ENCODE measurements at regions not wholly inside any gene's neighbourhood (a gene's known extent, or its start where the extent isn't known, plus 50 kb on each side); places are given as distances from the start of the nearest gene placed in this dataset.

DNA sequence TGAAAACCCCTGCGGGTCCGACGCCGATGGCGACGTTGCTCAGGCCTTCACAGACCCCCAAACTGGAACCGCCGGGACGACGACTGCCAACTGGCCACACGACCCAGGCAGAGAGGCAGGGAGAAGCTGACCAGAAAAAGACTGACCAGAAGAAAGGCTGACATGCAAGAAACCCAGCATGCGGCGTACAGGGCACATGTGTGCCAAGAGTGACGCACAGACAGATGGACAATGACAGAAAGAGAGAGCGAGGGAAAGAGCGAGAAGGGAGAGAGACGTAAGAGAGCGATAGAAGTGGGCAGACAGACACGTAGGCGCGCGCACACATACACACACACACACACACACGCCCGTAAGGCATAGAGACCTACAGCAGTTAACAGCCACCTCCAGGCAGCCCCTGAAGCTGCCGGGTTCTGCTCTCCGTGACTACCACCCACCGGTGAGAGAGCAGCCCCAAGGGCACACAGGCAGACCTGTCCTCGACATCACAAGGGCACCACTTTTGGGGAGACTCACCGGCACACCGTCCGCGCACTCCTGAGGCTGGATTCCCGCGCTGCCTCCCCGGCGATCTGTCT lies 67.2 kb upstream of the ZNF527 start:
- DNase-seq = no peak
- Histone ChIP-seq H3K4me1 (peaks cover 0 to 4% of the 10 kb centered on the region in 2 donors), H3K36me3 (no peaks in the 10 kb centered on the region), H3K9me3 (no peaks in the 10 kb centered on the region), H3K27me3 (no peaks in the 10 kb centered on the region), H3K4me3 (replicated peaks in 1 of 3) (peak overlapping the region in 2 of 3 donors; percentile 27 to 39), H3K27ac (peak overlapping the region in 1 of 3 donors; percentile 44)
- TF ChIP-seq, protein P1, sequence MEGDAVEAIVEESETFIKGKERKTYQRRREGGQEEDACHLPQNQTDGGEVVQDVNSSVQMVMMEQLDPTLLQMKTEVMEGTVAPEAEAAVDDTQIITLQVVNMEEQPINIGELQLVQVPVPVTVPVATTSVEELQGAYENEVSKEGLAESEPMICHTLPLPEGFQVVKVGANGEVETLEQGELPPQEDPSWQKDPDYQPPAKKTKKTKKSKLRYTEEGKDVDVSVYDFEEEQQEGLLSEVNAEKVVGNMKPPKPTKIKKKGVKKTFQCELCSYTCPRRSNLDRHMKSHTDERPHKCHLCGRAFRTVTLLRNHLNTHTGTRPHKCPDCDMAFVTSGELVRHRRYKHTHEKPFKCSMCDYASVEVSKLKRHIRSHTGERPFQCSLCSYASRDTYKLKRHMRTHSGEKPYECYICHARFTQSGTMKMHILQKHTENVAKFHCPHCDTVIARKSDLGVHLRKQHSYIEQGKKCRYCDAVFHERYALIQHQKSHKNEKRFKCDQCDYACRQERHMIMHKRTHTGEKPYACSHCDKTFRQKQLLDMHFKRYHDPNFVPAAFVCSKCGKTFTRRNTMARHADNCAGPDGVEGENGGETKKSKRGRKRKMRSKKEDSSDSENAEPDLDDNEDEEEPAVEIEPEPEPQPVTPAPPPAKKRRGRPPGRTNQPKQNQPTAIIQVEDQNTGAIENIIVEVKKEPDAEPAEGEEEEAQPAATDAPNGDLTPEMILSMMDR (IDR thresholded peaks at IDR 0.05) = no peak
- no peak for TF ChIP-seq POLR2A (IDR thresholded peaks at IDR 0.05)
- 61 to 67% methylated on average over 35 of the region's 36 CpGs for WGBS, 2 donors
- intact Hi-C loops (cut with DNase I) = no loop called here

GRCh38 chr19:37304190-37304883 lies 66.6 kb upstream of the ZNF527 start:
- Histone ChIP-seq H3K27ac (peak overlapping the region in 1 of 3 donors; percentile 44), H3K9me3 (no peaks in the 10 kb centered on the region), H3K36me3 (no peaks in the 10 kb centered on the region), H3K4me1 (peaks cover 0 to 4% of the 10 kb centered on the region in 2 donors), H3K27me3 (no peaks in the 10 kb centered on the region), H3K4me3 (replicated peaks in 1 of 3) (peak overlapping the region in 2 of 3 donors; percentile 27 to 39)
- intact Hi-C loops (cut with DNase I) = no loop called here
- peak; percentile 64 to 65 for DNase-seq
- TF ChIP-seq, protein P1 (IDR thresholded peaks at IDR 0.05) = no peak
- TF ChIP-seq POLR2A (IDR thresholded peaks at IDR 0.05) = peak; percentile 28 to 59
- WGBS, 2 donors = 52 to 64% methylated on average over 35 to 43 of the region's 44 CpGs

DNA sequence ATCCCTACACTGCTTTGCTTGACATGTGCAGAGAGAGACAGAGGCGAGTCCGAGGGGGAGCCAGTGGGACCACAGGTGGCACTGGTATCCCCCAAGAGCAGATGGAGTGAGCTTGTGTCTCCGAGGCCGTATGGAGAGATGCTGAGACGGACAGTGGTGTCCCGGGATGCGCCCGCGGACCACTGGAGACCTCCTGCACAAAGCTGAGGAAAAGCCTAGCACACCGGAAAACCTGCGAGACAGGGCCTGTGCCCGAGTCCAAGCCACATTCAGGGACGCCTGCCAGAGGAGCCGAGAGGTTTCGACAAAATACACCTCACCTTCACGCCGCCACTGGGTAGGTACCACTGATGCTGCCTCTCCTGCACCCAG lies 66.0 kb upstream of the ZNF527 start:
- Histone ChIP-seq H3K27me3 (no peaks in the 10 kb centered on the region), H3K27ac (no peak overlapping the region), H3K36me3 (no peaks in the 10 kb centered on the region), H3K4me1 (peaks cover 0 to 4% of the 10 kb centered on the region in 2 donors), H3K4me3 (replicated peaks in 1 of 3) (no peak overlapping the region), H3K9me3 (no peaks in the 10 kb centered on the region)
- DNase-seq = no peak
- intact Hi-C loops (cut with DNase I) = no loop called here
- 95 to 98% methylated on average over 14 to 17 of the region's 17 CpGs for WGBS, 2 donors
- TF ChIP-seq POLR2A (IDR thresholded peaks at IDR 0.05) = no peak
- TF ChIP-seq, protein P1 (IDR thresholded peaks at IDR 0.05) = no peak

DNA sequence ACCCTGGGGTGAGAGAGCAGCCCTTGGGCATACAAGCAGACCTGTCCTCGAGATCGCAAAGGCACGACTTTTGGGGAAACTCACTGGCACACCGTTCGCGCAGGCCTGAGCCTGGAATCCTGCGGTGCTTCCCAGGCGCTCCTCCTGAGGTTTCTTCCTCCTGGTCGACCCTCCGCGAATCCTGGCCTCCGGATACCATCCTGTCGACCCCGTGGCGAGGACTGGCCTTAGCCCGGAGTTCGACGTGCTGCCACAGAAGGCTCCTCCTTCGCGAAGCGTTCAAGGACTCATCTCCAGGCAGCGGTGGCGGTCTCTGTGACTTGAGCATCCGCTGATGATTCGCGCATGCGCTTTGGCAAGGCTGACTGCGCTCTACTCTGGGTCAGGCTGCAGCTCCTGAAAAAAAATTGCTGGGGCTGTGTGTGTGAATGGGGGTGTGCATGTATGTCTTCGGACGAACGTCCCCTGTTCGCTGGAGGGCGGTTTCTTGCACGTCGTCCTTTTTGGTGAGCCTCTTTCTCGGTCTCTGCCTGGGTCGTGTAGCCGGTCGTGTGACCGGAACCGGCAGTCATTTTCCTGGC lies 64.4 kb upstream of the ZNF527 start:
- H3K27ac ChIP-seq = no peak overlapping the region
- no peaks in the 10 kb centered on the region for H3K36me3 ChIP-seq
- 83 to 95% methylated on average over 27 to 41 of the region's 41 CpGs for WGBS, 2 donors
- H3K4me3 ChIP-seq (replicated peaks in 1 of 3) = no peak overlapping the region
- TF ChIP-seq POLR2A (IDR thresholded peaks at IDR 0.05) = no peak
- TF ChIP-seq, protein P1 (IDR thresholded peaks at IDR 0.05) = no peak
- DNase-seq = no peak
- H3K4me1 ChIP-seq = peaks cover 0 to 4% of the 10 kb centered on the region in 2 donors
- intact Hi-C loops (cut with DNase I) = no loop called here
- no peaks in the 10 kb centered on the region for H3K9me3 ChIP-seq
- no peaks in the 10 kb centered on the region for H3K27me3 ChIP-seq
